SU-DHL-6 (cell line): ENCODE measurements at regions not wholly inside any gene's neighbourhood (a gene's known extent, or its start where the extent isn't known, plus 50 kb on each side); places are given as distances from the start of the nearest gene placed in this dataset.

ENCODE experiments used
- H2AFZ ChIP-seq: fragments of 200-600 bp; sonication (generic); 2 replicates; pipeline ENCODE4 v1.6.1; 2014; ENCODE audit warnings: low read depth, mild to moderate bottlenecking, moderate library complexity, mixed read lengths, antibody characterized with exemption, low read length; ENCODE audit not compliant: severe bottlenecking
- H3F3A ChIP-seq: fragments of 200-600 bp; shearing (Covaris generic); 2 replicates; pipeline ENCODE4 v1.6.0; 2016; ENCODE audit warnings: antibody characterized with exemption, mild to moderate bottlenecking; ENCODE audit not compliant: insufficient read depth
- H3K27ac ChIP-seq: fragments of 200-600 bp; sonication (generic); 2 replicates; pipeline ENCODE4 v1.5.1; 2016; ENCODE audit warnings: low read depth, mild to moderate bottlenecking, low read length, moderate library complexity, mixed read lengths
- H3K27me3 ChIP-seq: fragments of 200-600 bp; sonication (generic), shearing (Covaris generic); 2 replicates; pipeline ENCODE4 v1.6.0; 2014; ENCODE audit warnings: mild to moderate bottlenecking, low read length
- H3K36me3 ChIP-seq: fragments of 200-600 bp; sonication (generic); 2 replicates; pipeline ENCODE4 v1.6.1; 2014; ENCODE audit warnings: mild to moderate bottlenecking, low read length, mixed read lengths
- H3K4me2 ChIP-seq: fragments of 300-600, 200-600 bp; shearing (Covaris generic), sonication (generic); 2 replicates; pipeline ENCODE4 v1.6.0; 2014; ENCODE audit warnings: low read length, low read depth, mild to moderate bottlenecking; ENCODE audit not compliant: poor library complexity, severe bottlenecking
- H3K4me3 ChIP-seq: fragments of 200-600 bp; sonication (generic); 2 replicates; pipeline ENCODE4 v1.5.1; 2014; ENCODE audit warnings: antibody characterized with exemption, low read length, mild to moderate bottlenecking, mixed read lengths; ENCODE audit not compliant: insufficient read depth, poor library complexity, severe bottlenecking
- H3K79me2 ChIP-seq: fragments of 200-600 bp; sonication (generic); 2 replicates; pipeline ENCODE4 v1.6.1; 2014; ENCODE audit warnings: mild to moderate bottlenecking, low read length, moderate library complexity; ENCODE audit not compliant: insufficient read depth
- H3K9ac ChIP-seq: fragments of 200-600 bp; sonication (generic); 2 replicates; pipeline ENCODE4 v1.7.0; 2014; ENCODE audit warnings: mild to moderate bottlenecking, low read length
- H3K9me2 ChIP-seq: fragments of 200-600 bp; sonication (generic); replicated peaks from 2 replicates; pipeline ENCODE4 v1.6.1; 2014; ENCODE audit warnings: low read length; ENCODE audit not compliant: insufficient read depth
- H3K9me3 ChIP-seq: fragments of 200-600 bp; sonication (generic); 2 replicates; pipeline ENCODE4 v1.6.1; 2014; ENCODE audit warnings: low read length, mixed read lengths; ENCODE audit not compliant: insufficient read depth
- H4K20me1 ChIP-seq: fragments of 200-600 bp; sonication (generic); 2 replicates; pipeline ENCODE4 v1.6.1; 2014; ENCODE audit warnings: low read depth, mild to moderate bottlenecking, antibody characterized with exemption, low read length, moderate library complexity, mixed read lengths
- CTCF ChIP-seq: fragments of 200-600 bp; sonication (generic); IDR thresholded peaks from one replicate; pipeline ENCODE4 v1.5.1; 2017; ENCODE audit warnings: antibody characterized with exemption, mild to moderate bottlenecking, low read length, moderate library complexity; ENCODE audit not compliant: insufficient read depth, poor library complexity, severe bottlenecking
- EZH2phosphoT487 ChIP-seq: fragments of 200-600 bp; sonication (generic), shearing (Covaris generic); conservative IDR thresholded peaks from 2 replicates; pipeline ENCODE4 v1.6.1; 2018; ENCODE audit warnings: mild to moderate bottlenecking, antibody characterized with exemption, low read length, moderate library complexity, mixed read lengths

GRCh38 chr10:56508562-56508961, 147.5 kb upstream of the ZWINT start:
- H3K27ac ChIP-seq: no peak overlapping the region
- H3K36me3 ChIP-seq: no peaks in the 10 kb centered on the region
- 0 out of 2 replicates have a peak, but pooled peaks cover 4% of the 10 kb centered on the region for H3K9me3 ChIP-seq
- H3K4me2 ChIP-seq: no peak overlapping the region
- no peak overlapping the region for H3K4me3 ChIP-seq
- H3K27me3 ChIP-seq: no peaks in the 10 kb centered on the region
- no peaks in the 10 kb centered on the region for H3F3A ChIP-seq
- H3K9ac ChIP-seq: no peak overlapping the region
- no peak for TF ChIP-seq CTCF
- TF ChIP-seq EZH2phosphoT487: no peak
- no peaks in the 10 kb centered on the region for H3K79me2 ChIP-seq
- no peaks in the 10 kb centered on the region for H3K9me2 ChIP-seq
- no peak overlapping the region for H2AFZ ChIP-seq
- H4K20me1 ChIP-seq: no peaks in the 10 kb centered on the region

- Histone ChIP-seq H2AFZ (no peak overlapping the region), H4K20me1 (no peaks in the 10 kb centered on the region), H3K79me2 (no peaks in the 10 kb centered on the region), H3K4me3 (no peak overlapping the region), H3K4me2 (no peak overlapping the region), H3K36me3 (no peaks in the 10 kb centered on the region), H3K9me3 (0 out of 2 replicates have a peak, but pooled peaks cover 4% of the 10 kb centered on the region), H3K27ac (no peak overlapping the region), H3K27me3 (no peaks in the 10 kb centered on the region), H3K9me2 (no peaks in the 10 kb centered on the region), H3K9ac (no peak overlapping the region), H3F3A (no peaks in the 10 kb centered on the region)
- TF ChIP-seq CTCF (no peak), EZH2phosphoT487 (no peak)
Measured at GRCh38 chr10:56507033-56507432, 146.0 kb upstream of the ZWINT start.

- Histone ChIP-seq H3K27me3 (no peaks in the 10 kb centered on the region), H3K4me3 (no peak overlapping the region), H3K9ac (no peak overlapping the region), H3K79me2 (no peaks in the 10 kb centered on the region), H3K9me2 (no peaks in the 10 kb centered on the region), H4K20me1 (no peaks in the 10 kb centered on the region), H3K27ac (no peak overlapping the region), H3K36me3 (no peaks in the 10 kb centered on the region), H3K4me2 (no peak overlapping the region), H3F3A (no peaks in the 10 kb centered on the region), H3K9me3 (0 out of 2 replicates have a peak, but pooled peaks cover 1% of the 10 kb centered on the region), H2AFZ (no peak overlapping the region)
- no peak for TF ChIP-seq EZH2phosphoT487
- TF ChIP-seq CTCF: no peak
Measured at GRCh38 chr10:56505555-56505954, 144.5 kb upstream of the ZWINT start.

GRCh38 chr10:56496186-56496486, 135.1 kb upstream of the ZWINT start:
- Histone ChIP-seq H3F3A (no peaks in the 10 kb centered on the region), H3K36me3 (no peaks in the 10 kb centered on the region), H3K27me3 (no peaks in the 10 kb centered on the region), H3K79me2 (no peaks in the 10 kb centered on the region), H3K9ac (no peak overlapping the region), H4K20me1 (no peaks in the 10 kb centered on the region), H2AFZ (no peak overlapping the region), H3K4me3 (no peak overlapping the region), H3K9me3 (no peaks in the 10 kb centered on the region), H3K4me2 (no peak overlapping the region), H3K27ac (no peak overlapping the region), H3K9me2 (no peaks in the 10 kb centered on the region)
- TF ChIP-seq EZH2phosphoT487 (no peak), CTCF (no peak)
